ENCODE measurements at regions not wholly inside any gene's neighbourhood (a gene's known extent, or its start where the extent isn't known, plus 50 kb on each side); places are given as distances from the start of the nearest gene placed in this dataset.

- no peak for TF ChIP-seq TOX (CRISPR knock-in tag; IDR thresholded peaks at IDR 0.05; ENCODE audit: borderline replicate concordance)
- no peak for TF ChIP-seq CREB5 (CRISPR knock-in tag; IDR thresholded peaks at IDR 0.05; ENCODE audit: low read depth)
- TF ChIP-seq ZFP30 (CRISPR knock-in tag; IDR thresholded peaks at IDR 0.05), result no peak
- no peak for TF ChIP-seq CSDC2 (CRISPR knock-in tag; IDR thresholded peaks at IDR 0.05)
These were observed 349.0 kb downstream of the PRL start for GRCh38 chr6:21947731-21948386.
